ENCODE measurements at regions not wholly inside any gene's neighbourhood (a gene's known extent, or its start where the extent isn't known, plus 50 kb on each side); places are given as distances from the start of the nearest gene placed in this dataset.
"Not testable (repeated sequence)": the region's sequence is repeated elsewhere in the genome, so short reads cannot be mapped to it uniquely, and the experiment has no call there.

GRCh38 chr4:149187726-149188125 is 627.9 kb downstream of the IQCM start:
- no peaks in the 10 kb centered on the region for H3K36me3 ChIP-seq (ENCODE audit: control insufficient read depth, insufficient read depth, low read length)
- H3K79me2 ChIP-seq (ENCODE audit: control insufficient read depth, insufficient read depth, low read length) = no peaks in the 10 kb centered on the region
- no peaks in the 10 kb centered on the region for H4K20me1 ChIP-seq (ENCODE audit: control insufficient read depth, extremely low read depth, insufficient read depth, low read length)
- H3K4me1 ChIP-seq (ENCODE audit: control insufficient read depth, extremely low read depth, insufficient read depth, low read length) = no peaks in the 10 kb centered on the region
- TF ChIP-seq CTCF (conservative IDR thresholded peaks at IDR 0.05 in 1 of 2, IDR thresholded peaks at IDR 0.05 in 1 of 2; ENCODE audit: low read depth in 1 of 2, low read length in 2 of 2) (no peak), EZH2 (IDR thresholded peaks at IDR 0.05; ENCODE audit: low read length, missing control alignments) (no peak)
- H3K4me3 ChIP-seq (replicated peaks in 1 of 4; ENCODE audit: control extremely low read depth in 1 of 4, insufficient read depth in 1 of 4, low read depth in 3 of 4, low read length in 4 of 4) = no peak overlapping the region
- no peaks in the 10 kb centered on the region for H3K9me3 ChIP-seq (ENCODE audit: control insufficient read depth, insufficient read depth, low read depth, low read length)
- H3K9ac ChIP-seq (ENCODE audit: insufficient read depth, low read length) = no peak overlapping the region
- no peak overlapping the region for H3K27ac ChIP-seq (ENCODE audit: insufficient read depth, low read length)
- DNase-seq (ENCODE audit: low read depth in 2 of 2) = no peak
- H2AFZ ChIP-seq (ENCODE audit: low read length) = no peak overlapping the region
- no peaks in the 10 kb centered on the region for H3K27me3 ChIP-seq (ENCODE audit: control insufficient read depth, insufficient read depth, low read length)
- no peak overlapping the region for H3K4me2 ChIP-seq (ENCODE audit: extremely low read depth, insufficient read depth, low read length)

- no peaks in the 10 kb centered on the region for H4K20me1 ChIP-seq (ENCODE audit: control insufficient read depth, extremely low read depth, insufficient read depth, low read length)
- H3K9me3 ChIP-seq (ENCODE audit: control insufficient read depth, insufficient read depth, low read depth, low read length) = no peaks in the 10 kb centered on the region
- no peak for DNase-seq (ENCODE audit: low read depth in 2 of 2)
- no peak overlapping the region for H3K27ac ChIP-seq (ENCODE audit: insufficient read depth, low read length)
- H3K4me1 ChIP-seq (ENCODE audit: control insufficient read depth, extremely low read depth, insufficient read depth, low read length) = no peaks in the 10 kb centered on the region
- H3K4me3 ChIP-seq (replicated peaks in 1 of 4; ENCODE audit: control extremely low read depth in 1 of 4, insufficient read depth in 1 of 4, low read depth in 3 of 4, low read length in 4 of 4) = no peak overlapping the region
- no peak overlapping the region for H3K9ac ChIP-seq (ENCODE audit: insufficient read depth, low read length)
- no peaks in the 10 kb centered on the region for H3K36me3 ChIP-seq (ENCODE audit: control insufficient read depth, insufficient read depth, low read length)
- no peak overlapping the region for H2AFZ ChIP-seq (ENCODE audit: low read length)
- no peaks in the 10 kb centered on the region for H3K79me2 ChIP-seq (ENCODE audit: control insufficient read depth, insufficient read depth, low read length)
- TF ChIP-seq CTCF (conservative IDR thresholded peaks at IDR 0.05 in 1 of 2, IDR thresholded peaks at IDR 0.05 in 1 of 2; ENCODE audit: low read depth in 1 of 2, low read length in 2 of 2) (no peak), EZH2 (IDR thresholded peaks at IDR 0.05; ENCODE audit: low read length, missing control alignments) (no peak)
- H3K4me2 ChIP-seq (ENCODE audit: extremely low read depth, insufficient read depth, low read length) = no peak overlapping the region
- H3K27me3 ChIP-seq (ENCODE audit: control insufficient read depth, insufficient read depth, low read length) = no peaks in the 10 kb centered on the region
Measured at GRCh38 chr4:149183638-149184037, 632.0 kb downstream of the IQCM start.

GRCh38 chr4:149181459-149181858 is 634.2 kb downstream of the IQCM start:
- not testable (repeated sequence) for H3K79me2 ChIP-seq (ENCODE audit: control insufficient read depth, insufficient read depth, low read length); H3K27ac ChIP-seq (ENCODE audit: insufficient read depth, low read length); H3K36me3 ChIP-seq (ENCODE audit: control insufficient read depth, insufficient read depth, low read length); H2AFZ ChIP-seq (ENCODE audit: low read length); H3K4me2 ChIP-seq (ENCODE audit: extremely low read depth, insufficient read depth, low read length); H3K9me3 ChIP-seq (ENCODE audit: control insufficient read depth, insufficient read depth, low read depth, low read length); DNase-seq (ENCODE audit: low read depth in 2 of 2); H3K4me1 ChIP-seq (ENCODE audit: control insufficient read depth, extremely low read depth, insufficient read depth, low read length); H4K20me1 ChIP-seq (ENCODE audit: control insufficient read depth, extremely low read depth, insufficient read depth, low read length); H3K27me3 ChIP-seq (ENCODE audit: control insufficient read depth, insufficient read depth, low read length); H3K9ac ChIP-seq (ENCODE audit: insufficient read depth, low read length); H3K4me3 ChIP-seq (replicated peaks in 1 of 4; ENCODE audit: control extremely low read depth in 1 of 4, insufficient read depth in 1 of 4, low read depth in 3 of 4, low read length in 4 of 4)
